Karpas-422 (cell line): ENCODE measurements at regions not wholly inside any gene's neighbourhood (a gene's known extent, or its start where the extent isn't known, plus 50 kb on each side); places are given as distances from the start of the nearest gene placed in this dataset.
"Not testable (repeated sequence)": the region's sequence is repeated elsewhere in the genome, so short reads cannot be mapped to it uniquely, and the experiment has no call there.

Source experiments
- DNase-seq: peaks from one replicate; pipeline ENCODE4 v3.0.0-alpha.2; 2015
- H2AFZ ChIP-seq: fragments of 200-600 bp; sonication (generic); 2 replicates; pipeline ENCODE4 v1.6.1; 2014; ENCODE audit warnings: antibody characterized with exemption, low read length, mixed read lengths
- H3K27ac ChIP-seq: fragments of 200-600 bp; sonication (generic); 2 replicates; pipeline ENCODE4 v1.5.1; 2014; ENCODE audit warnings: mild to moderate bottlenecking, low read length, moderate library complexity
- H3K27me3 ChIP-seq: fragments of 200-600 bp; sonication (generic); 2 replicates; pipeline ENCODE4 v1.6.1; 2014; ENCODE audit warnings: low read length, mixed read lengths
- H3K36me3 ChIP-seq: fragments of 200-600 bp; sonication (generic); 2 replicates; pipeline ENCODE4 v1.6.1; 2014; ENCODE audit warnings: low read length, mixed read lengths; ENCODE audit not compliant: insufficient read depth
- H3K4me1 ChIP-seq: fragments of 200-600 bp; sonication (generic); 2 replicates; pipeline ENCODE4 v1.6.1; 2014; ENCODE audit warnings: mild to moderate bottlenecking, low read length, mixed read lengths
- H3K4me2 ChIP-seq: fragments of 200-600 bp; sonication (generic); 2 replicates; pipeline ENCODE4 v1.6.1; 2014; ENCODE audit warnings: low read length, low read depth, mild to moderate bottlenecking; ENCODE audit not compliant: poor library complexity, severe bottlenecking
- H3K4me3 ChIP-seq: fragments of 200-600 bp; sonication (generic); 2 replicates; pipeline ENCODE4 v1.5.1; 2014; ENCODE audit warnings: mild to moderate bottlenecking, antibody characterized with exemption, low read length, mixed read lengths
- H3K79me2 ChIP-seq: fragments of 200-600 bp; sonication (generic); 2 replicates; pipeline ENCODE4 v1.6.1; 2014; ENCODE audit warnings: mild to moderate bottlenecking, low read length, mixed read lengths
- H3K9ac ChIP-seq: fragments of 200-600 bp; sonication (generic); 2 replicates; pipeline ENCODE4 v1.6.0; 2014; ENCODE audit warnings: low read length
- H3K9me2 ChIP-seq: fragments of 200-600 bp; sonication (generic), shearing (Covaris generic); replicated peaks from 2 replicates; pipeline ENCODE4 v1.6.0; 2014; ENCODE audit warnings: mild to moderate bottlenecking, low read length, moderate library complexity; ENCODE audit not compliant: insufficient read depth
- H3K9me3 ChIP-seq: fragments of 300-700, 200-600 bp; sonication (generic); 2 replicates; pipeline ENCODE4 v1.6.1; 2014; ENCODE audit warnings: low read length, mixed read lengths
- H4K20me1 ChIP-seq: fragments of 200-600 bp; sonication (generic); 2 replicates; pipeline ENCODE4 v1.6.1; 2014; ENCODE audit warnings: mild to moderate bottlenecking, antibody characterized with exemption, low read length, low read depth; ENCODE audit not compliant: insufficient read depth

DNA sequence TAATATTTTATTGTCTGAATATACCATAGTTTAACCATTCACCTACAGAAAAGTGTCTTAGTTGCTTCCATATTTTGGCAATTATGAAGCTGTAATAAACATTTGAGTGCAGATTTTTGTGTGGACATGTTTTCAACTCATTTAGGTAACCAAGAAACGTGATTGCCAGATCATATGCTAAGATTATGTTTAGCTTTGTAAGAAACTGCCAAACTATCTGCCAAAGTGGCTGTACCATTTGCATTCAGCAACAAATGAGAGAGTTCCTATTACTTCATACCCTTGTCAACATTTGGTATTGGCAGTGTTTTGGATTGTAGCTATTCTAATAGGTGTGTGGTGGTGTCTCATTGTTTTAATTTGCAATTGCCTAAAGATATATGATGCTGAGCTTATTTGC is 233.5 kb downstream of the TMEM26 start:
- Histone ChIP-seq H3K79me2 (no peaks in the 10 kb centered on the region), H3K4me1 (no peaks in the 10 kb centered on the region), H3K27ac (no peak overlapping the region), H2AFZ (no peak overlapping the region), H3K9me2 (0 out of 2 replicates have a peak, but pooled peaks cover 3% of the 10 kb centered on the region), H3K9me3 (no peaks in the 10 kb centered on the region), H3K36me3 (no peaks in the 10 kb centered on the region), H4K20me1 (no peaks in the 10 kb centered on the region), H3K9ac (no peak overlapping the region), H3K27me3 (no peaks in the 10 kb centered on the region), H3K4me2 (no peak overlapping the region), H3K4me3 (no peak overlapping the region)
- DNase-seq = no peak

DNA sequence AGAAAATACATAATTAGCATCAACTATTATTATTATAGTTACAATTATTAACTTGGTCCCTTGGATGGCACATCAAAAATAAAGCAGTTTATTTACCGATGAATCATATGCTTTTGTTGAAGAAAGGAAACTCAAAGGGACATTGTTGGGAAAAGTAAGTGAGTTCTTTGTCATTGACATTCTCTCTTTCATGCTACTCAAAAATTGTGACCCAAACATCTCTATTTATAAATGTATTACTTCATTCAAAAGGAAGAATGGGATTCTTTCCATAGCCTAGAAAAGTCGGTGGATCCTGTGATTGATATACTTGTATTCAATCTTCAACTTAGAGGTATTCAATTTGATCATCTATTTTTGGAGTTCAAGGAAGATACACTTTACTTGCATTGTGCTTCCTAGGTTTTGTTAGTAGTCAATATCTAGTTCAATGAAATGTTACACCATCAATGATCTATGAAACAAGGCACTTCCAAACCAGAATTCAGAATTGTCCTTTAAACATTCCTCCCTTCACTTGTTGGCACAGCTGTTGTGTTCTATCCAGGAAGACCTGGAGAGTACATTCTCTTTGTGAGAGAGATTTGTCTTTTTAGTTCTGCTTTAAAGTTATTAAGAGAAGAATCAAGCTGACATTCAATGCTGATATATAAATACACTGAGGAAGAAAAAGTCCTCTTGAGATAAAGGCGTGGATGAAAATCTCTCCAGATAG is 235.2 kb downstream of the TMEM26 start:
- no peak overlapping the region for H3K27ac ChIP-seq
- no peaks in the 10 kb centered on the region for H3K79me2 ChIP-seq
- no peaks in the 10 kb centered on the region for H3K27me3 ChIP-seq
- H3K4me1 ChIP-seq = no peaks in the 10 kb centered on the region
- H4K20me1 ChIP-seq = no peaks in the 10 kb centered on the region
- no peak overlapping the region for H3K4me3 ChIP-seq
- 0 out of 2 replicates have a peak, but pooled peaks cover 3% of the 10 kb centered on the region for H3K9me2 ChIP-seq
- H3K4me2 ChIP-seq = no peak overlapping the region
- H3K9me3 ChIP-seq = no peaks in the 10 kb centered on the region
- no peak overlapping the region for H3K9ac ChIP-seq
- no peak overlapping the region for H2AFZ ChIP-seq
- DNase-seq = no peak
- no peaks in the 10 kb centered on the region for H3K36me3 ChIP-seq

DNA sequence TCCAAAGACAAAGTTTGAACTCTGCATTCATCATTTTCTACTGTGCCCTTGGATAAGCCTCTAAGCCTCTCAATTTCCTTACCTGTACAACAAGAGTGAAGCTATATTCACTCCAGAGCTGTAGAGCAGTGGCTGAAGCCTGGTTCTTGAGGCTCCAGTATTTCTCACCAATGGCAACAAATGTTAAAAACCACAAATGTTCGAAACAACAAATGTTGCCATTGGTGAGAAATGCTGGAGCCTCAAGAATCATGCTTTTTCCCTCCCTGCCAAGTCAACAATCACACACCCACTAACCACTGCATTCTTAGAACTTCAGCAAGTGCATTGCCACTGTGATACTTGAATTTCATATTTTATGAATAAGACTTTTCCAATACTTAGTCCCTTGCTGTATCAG is 237.9 kb downstream of the TMEM26 start:
- H3K9me2 ChIP-seq = no peaks in the 10 kb centered on the region
- H3K27me3 ChIP-seq = no peaks in the 10 kb centered on the region
- H4K20me1 ChIP-seq = no peaks in the 10 kb centered on the region
- DNase-seq = no peak
- H3K79me2 ChIP-seq = no peaks in the 10 kb centered on the region
- H3K4me3 ChIP-seq = no peak overlapping the region
- H3K9ac ChIP-seq = no peak overlapping the region
- H3K36me3 ChIP-seq = no peaks in the 10 kb centered on the region
- no peaks in the 10 kb centered on the region for H3K9me3 ChIP-seq
- no peak overlapping the region for H3K4me2 ChIP-seq
- no peak overlapping the region for H2AFZ ChIP-seq
- H3K27ac ChIP-seq = no peak overlapping the region
- H3K4me1 ChIP-seq = no peaks in the 10 kb centered on the region

DNA sequence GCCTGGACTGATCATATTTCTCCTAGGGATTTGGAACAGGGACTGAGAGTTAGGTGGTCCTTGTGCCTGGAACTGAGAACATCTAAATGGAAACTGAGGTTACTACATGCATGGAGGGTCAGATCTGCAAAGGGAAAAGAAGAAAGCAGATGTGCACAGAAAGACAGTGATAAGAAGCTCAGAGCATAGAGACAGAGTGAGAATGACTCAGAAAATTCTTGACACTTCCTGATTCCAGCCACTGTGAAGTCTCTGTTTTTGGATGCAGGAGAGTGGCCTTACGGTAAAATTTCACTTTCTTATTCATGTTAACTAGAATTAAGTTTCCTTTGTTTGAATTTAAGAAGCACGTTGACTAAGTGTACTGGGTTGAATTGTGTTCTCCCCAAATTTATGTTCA is 241.7 kb downstream of the TMEM26 start:
- H2AFZ ChIP-seq = no peak overlapping the region
- H3K4me2 ChIP-seq = no peak overlapping the region
- no peaks in the 10 kb centered on the region for H4K20me1 ChIP-seq
- no peaks in the 10 kb centered on the region for H3K79me2 ChIP-seq
- H3K27ac ChIP-seq = no peak overlapping the region
- no peak overlapping the region for H3K4me3 ChIP-seq
- H3K9me2 ChIP-seq = no peaks in the 10 kb centered on the region
- no peaks in the 10 kb centered on the region for H3K27me3 ChIP-seq
- H3K9me3 ChIP-seq = no peaks in the 10 kb centered on the region
- no peaks in the 10 kb centered on the region for H3K36me3 ChIP-seq
- no peaks in the 10 kb centered on the region for H3K4me1 ChIP-seq
- no peak overlapping the region for H3K9ac ChIP-seq
- no peak for DNase-seq

DNA sequence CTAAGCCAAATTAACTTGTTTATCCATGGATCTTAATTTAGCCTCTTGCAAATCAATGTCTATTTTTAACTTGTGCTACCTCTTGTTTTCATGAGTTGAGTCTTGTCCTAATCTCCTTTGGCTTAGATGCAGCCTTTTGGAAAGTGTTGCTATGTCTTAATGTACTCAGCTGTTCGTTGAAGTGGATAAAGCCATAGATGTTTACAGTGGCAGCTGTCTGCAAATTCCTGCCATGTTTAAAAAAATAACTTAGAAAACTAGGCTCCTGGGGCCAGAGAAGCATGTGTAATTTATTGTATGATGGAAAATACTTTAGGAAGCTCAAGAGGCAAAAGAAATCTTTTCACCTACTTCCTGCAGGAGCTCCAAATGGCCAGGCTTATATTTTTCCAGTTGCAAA is 253.1 kb upstream of the RHOBTB1 start:
- H3K4me3 ChIP-seq = no peak overlapping the region
- H4K20me1 ChIP-seq = no peaks in the 10 kb centered on the region
- H3K27me3 ChIP-seq = no peaks in the 10 kb centered on the region; the same call in 1 of the 2 replicates
- no peak overlapping the region for H3K27ac ChIP-seq
- H3K4me1 ChIP-seq = no peaks in the 10 kb centered on the region
- no peak for DNase-seq
- H3K79me2 ChIP-seq = no peaks in the 10 kb centered on the region
- no peaks in the 10 kb centered on the region for H3K9me2 ChIP-seq
- no peak overlapping the region for H3K4me2 ChIP-seq
- H3K9ac ChIP-seq = no peak overlapping the region
- H2AFZ ChIP-seq = no peak overlapping the region
- no peaks in the 10 kb centered on the region for H3K36me3 ChIP-seq
- no peaks in the 10 kb centered on the region for H3K9me3 ChIP-seq

DNA sequence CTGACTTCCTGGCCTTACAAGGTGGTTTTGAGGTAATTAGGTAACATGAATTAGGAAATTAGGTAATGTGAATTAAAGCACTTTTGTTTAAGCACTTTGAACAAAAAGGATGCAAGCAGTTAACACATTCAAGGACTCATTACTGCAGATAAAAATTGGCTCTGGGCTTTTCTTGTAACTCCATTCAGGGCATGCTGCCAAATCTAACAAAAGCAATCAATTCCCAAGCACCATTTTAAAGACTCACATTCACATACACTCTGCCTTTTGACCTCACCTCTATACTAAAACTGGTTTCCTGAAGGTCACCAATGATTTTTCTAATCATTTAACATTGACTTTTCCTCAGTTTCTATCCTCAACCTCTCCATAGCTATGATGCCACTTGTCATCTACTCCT is 251.2 kb upstream of the RHOBTB1 start:
- Histone ChIP-seq H3K79me2 (no peaks in the 10 kb centered on the region), H2AFZ (no peak overlapping the region), H3K9me3 (no peaks in the 10 kb centered on the region), H3K4me3 (no peak overlapping the region), H3K27ac (no peak overlapping the region), H3K4me1 (no peaks in the 10 kb centered on the region), H3K27me3 (no peaks in the 10 kb centered on the region; the same call in 1 of the 2 replicates), H3K4me2 (no peak overlapping the region), H3K9ac (no peak overlapping the region), H3K36me3 (no peaks in the 10 kb centered on the region), H3K9me2 (no peaks in the 10 kb centered on the region), H4K20me1 (no peaks in the 10 kb centered on the region)
- DNase-seq = no peak

DNA sequence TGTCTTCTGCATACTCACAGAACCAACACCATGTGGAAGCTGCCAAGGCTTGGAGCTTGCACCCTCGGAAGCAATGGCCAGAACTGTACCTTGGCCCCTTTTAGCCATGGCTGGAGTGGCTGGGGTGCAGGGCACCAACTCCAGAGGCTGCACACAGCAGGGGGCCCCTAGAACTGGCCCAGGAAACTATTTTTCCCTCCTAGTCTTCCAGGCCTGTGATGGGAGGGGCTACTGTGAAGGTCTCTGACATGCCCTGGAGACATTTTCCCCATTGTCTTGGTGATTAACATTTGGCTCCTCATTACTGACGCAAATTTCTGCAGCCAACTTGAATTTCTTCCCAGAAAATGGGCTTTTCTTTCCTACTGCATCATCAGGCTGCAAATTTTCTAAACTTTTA is 248.6 kb upstream of the RHOBTB1 start:
- not testable (repeated sequence) for H3K36me3 ChIP-seq, H4K20me1 ChIP-seq, H3K4me3 ChIP-seq, H3K79me2 ChIP-seq, H3K27me3 ChIP-seq, H3K4me2 ChIP-seq, H3K9ac ChIP-seq, DNase-seq, H2AFZ ChIP-seq, H3K4me1 ChIP-seq, H3K9me3 ChIP-seq, H3K9me2 ChIP-seq, H3K27ac ChIP-seq

DNA sequence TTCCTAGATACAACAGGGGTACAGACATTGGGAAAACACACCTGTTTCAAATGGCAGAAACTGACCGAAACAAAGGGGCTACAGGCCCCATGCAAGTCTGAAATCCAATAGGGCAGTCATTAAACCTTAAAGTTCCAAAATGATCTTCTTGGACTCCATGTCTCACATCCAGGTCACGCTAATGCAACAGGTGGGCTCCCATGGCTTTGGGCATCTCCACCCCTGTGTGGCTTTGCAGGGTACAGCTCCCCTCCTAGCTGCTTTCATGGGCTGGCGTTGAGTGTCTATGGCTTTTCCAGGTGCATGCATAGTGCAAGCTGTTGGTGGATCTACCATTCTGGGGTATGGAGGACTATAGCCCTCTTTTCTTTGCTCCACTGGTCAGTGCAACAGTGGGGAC is 248.1 kb upstream of the RHOBTB1 start:
- Histone ChIP-seq H3K9ac (no peak overlapping the region), H2AFZ (no peak overlapping the region), H3K27ac (no peak overlapping the region), H3K9me2 (no peaks in the 10 kb centered on the region), H3K4me2 (no peak overlapping the region), H3K4me1 (no peaks in the 10 kb centered on the region), H4K20me1 (no peaks in the 10 kb centered on the region), H3K4me3 (no peak overlapping the region), H3K36me3 (no peaks in the 10 kb centered on the region), H3K27me3 (no peaks in the 10 kb centered on the region; the same call in 1 of the 2 replicates), H3K79me2 (no peaks in the 10 kb centered on the region), H3K9me3 (no peaks in the 10 kb centered on the region)
- DNase-seq = no peak
